ENCODE measurements at regions not wholly inside any gene's neighbourhood (a gene's known extent, or its start where the extent isn't known, plus 50 kb on each side); places are given as distances from the start of the nearest gene placed in this dataset.

DNA sequence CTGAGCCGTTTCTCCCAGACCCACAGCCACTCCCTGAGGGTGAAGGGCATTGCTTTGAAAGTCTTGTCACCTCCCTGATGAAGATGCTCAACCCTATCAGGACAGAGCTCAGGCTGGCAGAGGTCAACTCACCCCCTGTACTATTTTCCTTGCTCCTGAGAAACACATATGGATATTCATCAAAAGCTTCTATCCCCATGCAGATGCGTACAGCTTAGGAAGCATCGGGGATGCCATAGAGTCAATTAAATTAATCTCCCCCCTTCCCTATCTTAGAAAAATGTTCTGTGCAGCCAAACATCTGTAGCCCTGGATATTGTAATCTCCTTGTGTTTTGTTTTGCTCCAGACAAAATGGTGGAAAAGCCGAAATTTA is 67.2 kb downstream of the EMX2 start:
- TF ChIP-seq, protein P1, sequence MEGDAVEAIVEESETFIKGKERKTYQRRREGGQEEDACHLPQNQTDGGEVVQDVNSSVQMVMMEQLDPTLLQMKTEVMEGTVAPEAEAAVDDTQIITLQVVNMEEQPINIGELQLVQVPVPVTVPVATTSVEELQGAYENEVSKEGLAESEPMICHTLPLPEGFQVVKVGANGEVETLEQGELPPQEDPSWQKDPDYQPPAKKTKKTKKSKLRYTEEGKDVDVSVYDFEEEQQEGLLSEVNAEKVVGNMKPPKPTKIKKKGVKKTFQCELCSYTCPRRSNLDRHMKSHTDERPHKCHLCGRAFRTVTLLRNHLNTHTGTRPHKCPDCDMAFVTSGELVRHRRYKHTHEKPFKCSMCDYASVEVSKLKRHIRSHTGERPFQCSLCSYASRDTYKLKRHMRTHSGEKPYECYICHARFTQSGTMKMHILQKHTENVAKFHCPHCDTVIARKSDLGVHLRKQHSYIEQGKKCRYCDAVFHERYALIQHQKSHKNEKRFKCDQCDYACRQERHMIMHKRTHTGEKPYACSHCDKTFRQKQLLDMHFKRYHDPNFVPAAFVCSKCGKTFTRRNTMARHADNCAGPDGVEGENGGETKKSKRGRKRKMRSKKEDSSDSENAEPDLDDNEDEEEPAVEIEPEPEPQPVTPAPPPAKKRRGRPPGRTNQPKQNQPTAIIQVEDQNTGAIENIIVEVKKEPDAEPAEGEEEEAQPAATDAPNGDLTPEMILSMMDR (IDR thresholded peaks at IDR 0.05; ENCODE audit: extremely low read depth, low read depth, low read length), result no peak
- DNase-seq (ENCODE audit: insufficient read length, low spot score, missing footprints), result no peak
- Histone ChIP-seq H3K4me1 (ENCODE audit: insufficient read depth, low read length) (peaks cover 18% of the 10 kb centered on the region), H4K20me1 (ENCODE audit: insufficient read depth, low read length) (no peaks in the 10 kb centered on the region), H3K9me3 (ENCODE audit: low read depth, low read length) (no peaks in the 10 kb centered on the region), H2AFZ (ENCODE audit: low read length) (peak overlapping the region; percentile 27), H3K27me3 (ENCODE audit: insufficient read depth, low read length) (peaks cover 15% of the 10 kb centered on the region), H3K4me3 (ENCODE audit: insufficient read depth, low read length) (peak overlapping the region; percentile 58), H3K79me2 (ENCODE audit: insufficient read depth, low read length) (no peaks in the 10 kb centered on the region), H3K4me2 (ENCODE audit: insufficient read depth, low read length) (peak overlapping the region; percentile 79), H3K27ac (ENCODE audit: low read depth, low read length) (peak overlapping the region; percentile 93), H3K36me3 (ENCODE audit: insufficient read depth, low read length) (no peaks in the 10 kb centered on the region)

- peak overlapping the region; percentile 79 for H3K4me2 ChIP-seq (ENCODE audit: insufficient read depth, low read length)
- peak overlapping the region; percentile 93 for H3K27ac ChIP-seq (ENCODE audit: low read depth, low read length)
- H3K36me3 ChIP-seq (ENCODE audit: insufficient read depth, low read length), result no peaks in the 10 kb centered on the region
- no peaks in the 10 kb centered on the region for H3K79me2 ChIP-seq (ENCODE audit: insufficient read depth, low read length)
- H3K27me3 ChIP-seq (ENCODE audit: insufficient read depth, low read length), result peaks cover 10% of the 10 kb centered on the region
- TF ChIP-seq, protein P1 (IDR thresholded peaks at IDR 0.05; ENCODE audit: extremely low read depth, low read depth, low read length), result no peak
- DNase-seq (ENCODE audit: insufficient read length, low spot score, missing footprints), result no peak
- H3K4me1 ChIP-seq (ENCODE audit: insufficient read depth, low read length), result peaks cover 18% of the 10 kb centered on the region
- no peaks in the 10 kb centered on the region for H4K20me1 ChIP-seq (ENCODE audit: insufficient read depth, low read length)
- no peaks in the 10 kb centered on the region for H3K9me3 ChIP-seq (ENCODE audit: low read depth, low read length)
- no peak overlapping the region for H3K4me3 ChIP-seq (ENCODE audit: insufficient read depth, low read length)
- peak overlapping the region; percentile 27 for H2AFZ ChIP-seq (ENCODE audit: low read length)
These were observed 67.8 kb downstream of the EMX2 start for GRCh38 chr10:117610321-117610720.

GRCh38 chr10:117612113-117612512 is 69.6 kb downstream of the EMX2 start:
- H3K36me3 ChIP-seq (ENCODE audit: insufficient read depth, low read length), result no peaks in the 10 kb centered on the region
- no peak overlapping the region for H3K27ac ChIP-seq (ENCODE audit: low read depth, low read length)
- peaks cover 18% of the 10 kb centered on the region for H3K4me1 ChIP-seq (ENCODE audit: insufficient read depth, low read length)
- TF ChIP-seq, protein P1 (IDR thresholded peaks at IDR 0.05; ENCODE audit: extremely low read depth, low read depth, low read length), result no peak
- no peak overlapping the region for H3K4me3 ChIP-seq (ENCODE audit: insufficient read depth, low read length)
- H3K79me2 ChIP-seq (ENCODE audit: insufficient read depth, low read length), result no peaks in the 10 kb centered on the region
- no peak overlapping the region for H2AFZ ChIP-seq (ENCODE audit: low read length)
- no peak for DNase-seq (ENCODE audit: insufficient read length, low spot score, missing footprints)
- no peaks in the 10 kb centered on the region for H3K27me3 ChIP-seq (ENCODE audit: insufficient read depth, low read length)
- no peaks in the 10 kb centered on the region for H4K20me1 ChIP-seq (ENCODE audit: insufficient read depth, low read length)
- H3K4me2 ChIP-seq (ENCODE audit: insufficient read depth, low read length), result no peak overlapping the region
- no peaks in the 10 kb centered on the region for H3K9me3 ChIP-seq (ENCODE audit: low read depth, low read length)

DNA sequence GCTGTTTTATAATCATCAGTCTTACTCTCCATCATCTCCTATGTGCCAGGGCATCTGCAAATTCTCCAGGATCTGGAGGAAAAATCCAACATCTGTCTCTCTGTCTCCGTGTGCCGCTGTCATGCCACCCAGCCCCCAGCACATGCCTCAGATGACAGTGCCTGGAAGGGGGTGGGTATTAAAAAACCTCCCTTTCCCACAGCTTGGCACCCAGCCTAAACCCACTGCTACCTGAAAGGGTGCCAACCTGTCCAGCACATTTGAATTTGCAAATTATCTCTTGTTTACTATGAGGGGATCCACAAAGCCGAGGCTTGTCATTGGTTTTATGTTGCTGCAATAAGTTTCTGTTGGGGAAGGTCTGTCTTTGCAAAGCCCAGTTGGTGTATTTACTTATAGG is 73.1 kb downstream of the EMX2 start:
- Histone ChIP-seq H3K4me3 (ENCODE audit: insufficient read depth, low read length) (no peak overlapping the region), H3K27ac (ENCODE audit: low read depth, low read length) (no peak overlapping the region), H3K79me2 (ENCODE audit: insufficient read depth, low read length) (no peaks in the 10 kb centered on the region), H3K9me3 (ENCODE audit: low read depth, low read length) (no peaks in the 10 kb centered on the region), H3K36me3 (ENCODE audit: insufficient read depth, low read length) (no peaks in the 10 kb centered on the region), H2AFZ (ENCODE audit: low read length) (no peak overlapping the region), H4K20me1 (ENCODE audit: insufficient read depth, low read length) (no peaks in the 10 kb centered on the region), H3K4me2 (ENCODE audit: insufficient read depth, low read length) (no peak overlapping the region), H3K4me1 (ENCODE audit: insufficient read depth, low read length) (no peaks in the 10 kb centered on the region), H3K27me3 (ENCODE audit: insufficient read depth, low read length) (no peaks in the 10 kb centered on the region)
- no peak for DNase-seq (ENCODE audit: insufficient read length, low spot score, missing footprints)
- TF ChIP-seq, protein P1 (IDR thresholded peaks at IDR 0.05; ENCODE audit: extremely low read depth, low read depth, low read length), result no peak

Measured in osteoblast (primary cell).